Gastroesophageal sphincter (tissue), 4 donors: ENCODE measurements at regions not wholly inside any gene's neighbourhood (a gene's known extent, or its start where the extent isn't known, plus 50 kb on each side); places are given as distances from the start of the nearest gene placed in this dataset.
"Not testable (repeated sequence)": the region's sequence is repeated elsewhere in the genome, so short reads cannot be mapped to it uniquely, and the experiment has no call there.

Experiments used
- ATAC-seq: fragments of 150-250 bp; one replicate; pipeline ENCODE4 v1.9.1; 2016; ENCODE audit warnings: mild to moderate bottlenecking, moderate library complexity
- H3K27ac ChIP-seq, 4 donors: fragments of 200-600 bp; sonication (generic) in 3 of 4; 1 replicate in 3 of 4; 2 replicates in 1 of 4; pipeline ENCODE4 v1.5.1; 2016 to 2019
- H3K27me3 ChIP-seq: fragments of 200-600 bp; sonication (generic); one replicate; pipeline ENCODE4 v1.5.1; 2019
- H3K36me3 ChIP-seq, 2 donors: fragments of 200-600 bp; sonication (generic); one replicate each; pipeline ENCODE4 v1.5.1; 2019; ENCODE audit warnings: control low read depth in 1 of 2
- H3K4me1 ChIP-seq, 3 donors: fragments of 200-600 bp; sonication (generic); 1 replicate in 2 of 3; 2 replicates in 1 of 3; pipeline ENCODE4 v1.5.1; 2016 to 2019; ENCODE audit warnings: control low read depth in 2 of 3
- H3K4me3 ChIP-seq, 2 donors: fragments of 200-600 bp; sonication (generic); one replicate each; pipeline ENCODE4 v1.5.1; 2019; ENCODE audit warnings: mild to moderate bottlenecking in 1 of 2, moderate library complexity in 1 of 2
- H3K9me3 ChIP-seq, 3 donors: fragments of 200-600 bp; sonication (generic); one replicate each; pipeline ENCODE4 v1.5.1; 2017 to 2019; ENCODE audit warnings: control low read depth in 2 of 3
- CTCF ChIP-seq, 4 experiments: fragments of 200-600 bp in 2 of 4; fragments of 450-650 bp in 2 of 4; sonication (generic) in 1 of 4; IDR thresholded peaks; one replicate each; pipeline ENCODE4 v1.5.1; 2017 to 2019; ENCODE audit warnings: antibody characterized with exemption in 4 of 4, mild to moderate bottlenecking in 2 of 4, moderate library complexity in 2 of 4
- EP300 ChIP-seq: sonication (generic); formaldehyde crosslinking; IDR thresholded peaks from one replicate; pipeline ENCODE4 v1.6.1; 2017; ENCODE audit warnings: antibody characterized with exemption, mild to moderate bottlenecking
- POLR2A ChIP-seq, 2 donors: fragments of 450-650 bp; IDR thresholded peaks; one replicate each; pipeline ENCODE4 v1.6.1; 2017; ENCODE audit warnings: antibody characterized with exemption in 2 of 2, mild to moderate bottlenecking in 2 of 2, moderate library complexity in 1 of 2
- POLR2AphosphoS5 ChIP-seq: sonication (generic); formaldehyde crosslinking; IDR thresholded peaks from one replicate; pipeline ENCODE4 v1.6.1; 2017; ENCODE audit warnings: antibody characterized with exemption
- WGBS, 2 donors: methylation state at CpG; one replicate each; pipeline ENCODE4 v1.1.5; 2018; ENCODE audit warnings: low coverage in 1 of 2; 5-methylcytosine and 5-hydroxymethylcytosine counted together

- H3K27me3 ChIP-seq = peaks cover 6% of the 10 kb centered on the region
- H3K36me3 ChIP-seq = no peaks in the 10 kb centered on the region
- 26 to 38% methylated on average over 4 to 9 of the region's 12 CpGs for WGBS, 2 donors
- peaks cover 0 to 3% (median 0%) of the 10 kb centered on the region in 3 donors for H3K4me1 ChIP-seq
- no peak for ATAC-seq
- TF ChIP-seq CTCF (IDR thresholded peaks at IDR 0.05) (no peak), EP300 (no peak), POLR2AphosphoS5 (no peak), POLR2A (IDR thresholded peaks at IDR 0.05) (no peak)
- peak overlapping the region in 2 of 4 donors; percentile 10 to 18 for H3K27ac ChIP-seq
- no peak overlapping the region for H3K4me3 ChIP-seq
- no peaks in the 10 kb centered on the region for H3K9me3 ChIP-seq
These were observed 67.9 kb upstream of the UNC13C start for GRCh38 chr15:53910236-53910849.

GRCh38 chr15:53903129-53903528, 75.1 kb upstream of the UNC13C start:
- TF ChIP-seq CTCF (IDR thresholded peaks at IDR 0.05) (no peak), POLR2AphosphoS5 (no peak), EP300 (no peak), POLR2A (IDR thresholded peaks at IDR 0.05) (no peak)
- WGBS, 2 donors = 90 to 100% methylated on average over 1 of the region's 1 CpG
- ATAC-seq = no peak

GRCh38 chr15:53893468-53893867, 84.8 kb upstream of the UNC13C start:
- not testable (repeated sequence) for H3K27ac ChIP-seq, H3K4me3 ChIP-seq, ATAC-seq, H3K4me1 ChIP-seq, H3K27me3 ChIP-seq, H3K36me3 ChIP-seq, H3K9me3 ChIP-seq
- WGBS, 2 donors = no CpG with 5 or more reads among the region's 2 CpGs

More at GRCh38 chr15:53903129-53903528, 75.1 kb upstream of the UNC13C start:
- no peaks in the 10 kb centered on the region for H3K9me3 ChIP-seq
- H3K4me3 ChIP-seq = no peak overlapping the region
- H3K27me3 ChIP-seq = no peaks in the 10 kb centered on the region
- H3K36me3 ChIP-seq = no peaks in the 10 kb centered on the region
- H3K4me1 ChIP-seq = no peaks in the 10 kb centered on the region
- no peak overlapping the region for H3K27ac ChIP-seq

GRCh38 chr15:53891862-53892261, 86.4 kb upstream of the UNC13C start:
- not testable (repeated sequence) for H3K36me3 ChIP-seq, ATAC-seq, H3K4me1 ChIP-seq, H3K4me3 ChIP-seq, H3K27ac ChIP-seq, H3K27me3 ChIP-seq, H3K9me3 ChIP-seq
- 0 to 60% methylated on average over 1 to 3 of the region's 3 CpGs for WGBS, 2 donors

GRCh38 chr15:53884441-53884840, 93.8 kb upstream of the UNC13C start:
- WGBS, 2 donors = 89% methylated on average over 1 to 2 of the region's 2 CpGs

More at GRCh38 chr15:53884441-53884840, 93.8 kb upstream of the UNC13C start:
- no peaks in the 10 kb centered on the region for H3K36me3 ChIP-seq
- H3K4me1 ChIP-seq = no peaks in the 10 kb centered on the region
- H3K4me3 ChIP-seq = no peak overlapping the region
- TF ChIP-seq EP300 (no peak), POLR2A (IDR thresholded peaks at IDR 0.05) (no peak), POLR2AphosphoS5 (no peak), CTCF (IDR thresholded peaks at IDR 0.05) (no peak)
- no peaks in the 10 kb centered on the region for H3K9me3 ChIP-seq
- no peak for ATAC-seq
- H3K27me3 ChIP-seq = no peaks in the 10 kb centered on the region
- H3K27ac ChIP-seq = no peak overlapping the region
